IPS DF 6.9 (cell line): ENCODE measurements at regions not wholly inside any gene's neighbourhood (a gene's known extent, or its start where the extent isn't known, plus 50 kb on each side); places are given as distances from the start of the nearest gene placed in this dataset.

Experiments
- DNase-seq: peaks from one replicate; pipeline ENCODE4 v3.0.0-alpha.2; 2013; ENCODE audit warnings: low read depth, low spot score
- H3K27ac ChIP-seq: one replicate; pipeline ENCODE4 v1.5.1; 2013; ENCODE audit warnings: low read length, control low read depth
- H3K27me3 ChIP-seq: 2 replicates; pipeline ENCODE4 v1.6.1; 2013; ENCODE audit warnings: mild to moderate bottlenecking, low read length; ENCODE audit not compliant: control insufficient read depth, insufficient read depth
- H3K36me3 ChIP-seq: 2 replicates; pipeline ENCODE4 v1.6.1; 2013; ENCODE audit warnings: low read length; ENCODE audit not compliant: control insufficient read depth, insufficient read depth
- H3K4me1 ChIP-seq: 2 replicates; pipeline ENCODE4 v1.6.1; 2013; ENCODE audit warnings: low read length; ENCODE audit not compliant: control insufficient read depth, insufficient read depth
- H3K4me3 ChIP-seq: 2 replicates; pipeline ENCODE4 v1.5.1; 2013; ENCODE audit warnings: mild to moderate bottlenecking, low read length
- H3K9me3 ChIP-seq: 2 replicates; pipeline ENCODE4 v1.6.1; 2013; ENCODE audit warnings: low read length, inconsistent platforms; ENCODE audit not compliant: control insufficient read depth, insufficient read depth
- WGBS: extraction: QIAGEN DNeasy Blood & Tissue Kit; methylation state at CpG from one replicate; pipeline ENCODE4 v1.1.7; 2013; ENCODE audit warnings: mixed read lengths, missing lambda C conversion rate; ENCODE audit not compliant: insufficient read length, insufficient coverage; 5-methylcytosine and 5-hydroxymethylcytosine counted together

GRCh38 chr4:62398318-62398717 is 1198.2 kb downstream of the ADGRL3 start:
- no CpG with 5 or more reads among the region's 3 CpGs for WGBS
- no peaks in the 10 kb centered on the region for H3K9me3 ChIP-seq
- no peaks in the 10 kb centered on the region for H3K36me3 ChIP-seq
- DNase-seq: no peak
- no peaks in the 10 kb centered on the region for H3K4me1 ChIP-seq
- H3K4me3 ChIP-seq: no peak overlapping the region
- H3K27ac ChIP-seq: no peak overlapping the region
- H3K27me3 ChIP-seq: no peaks in the 10 kb centered on the region

DNA sequence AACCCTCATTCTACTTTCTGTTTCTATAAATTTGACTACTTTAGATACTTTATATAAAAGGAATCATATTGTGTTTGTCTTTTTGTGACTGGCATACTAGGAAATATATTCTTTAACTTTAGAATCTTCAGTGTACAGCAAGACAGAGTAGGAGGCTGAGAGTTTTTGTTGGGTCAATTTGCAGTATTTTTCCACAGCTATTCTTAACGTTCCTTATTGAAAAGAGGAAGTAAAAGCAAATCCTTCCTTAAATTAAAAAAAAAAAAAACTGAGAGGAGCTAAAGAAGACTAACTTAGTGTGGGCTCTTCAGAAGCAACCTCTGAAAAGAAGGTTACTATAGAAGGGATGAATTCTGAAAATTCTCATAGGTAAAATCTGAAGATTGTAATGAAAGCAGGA is 1194.6 kb downstream of the ADGRL3 start:
- Histone ChIP-seq H3K4me1 (no peaks in the 10 kb centered on the region), H3K36me3 (no peaks in the 10 kb centered on the region), H3K9me3 (no peaks in the 10 kb centered on the region), H3K4me3 (no peak overlapping the region), H3K27ac (no peak overlapping the region), H3K27me3 (no peaks in the 10 kb centered on the region)
- no peak for DNase-seq
- WGBS: no CpG with 5 or more reads among the region's 1 CpG

- no peak overlapping the region for H3K27ac ChIP-seq
- no CpG with 5 or more reads among the region's 3 CpGs for WGBS
- no peaks in the 10 kb centered on the region for H3K27me3 ChIP-seq
- H3K4me1 ChIP-seq: no peaks in the 10 kb centered on the region
- H3K4me3 ChIP-seq: no peak overlapping the region
- no peaks in the 10 kb centered on the region for H3K36me3 ChIP-seq
- DNase-seq: no peak
- H3K9me3 ChIP-seq: no peaks in the 10 kb centered on the region
Observed at GRCh38 chr4:62387808-62388207, 1187.7 kb downstream of the ADGRL3 start.

DNA sequence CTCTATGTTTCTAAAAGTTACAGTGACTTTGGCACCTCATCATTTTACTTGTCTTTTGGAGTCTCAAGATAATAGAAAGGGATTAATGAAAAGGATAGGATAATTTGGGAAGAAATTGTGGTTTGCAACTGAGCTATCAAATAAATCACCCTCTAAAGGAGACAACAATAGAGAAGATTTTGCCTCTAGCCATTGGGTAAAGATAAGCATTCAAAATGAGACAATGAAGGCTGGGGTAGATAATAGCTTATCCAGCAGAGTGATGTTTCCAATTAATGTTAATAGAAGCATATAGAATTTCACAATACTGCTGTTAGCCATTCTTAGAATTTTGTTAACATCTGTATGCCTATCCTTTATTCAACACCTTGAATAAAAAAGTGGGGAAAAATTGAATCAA is 1177.6 kb downstream of the ADGRL3 start:
- no peaks in the 10 kb centered on the region for H3K4me1 ChIP-seq
- no peaks in the 10 kb centered on the region for H3K27me3 ChIP-seq
- no peaks in the 10 kb centered on the region for H3K9me3 ChIP-seq
- H3K4me3 ChIP-seq: no peak overlapping the region
- DNase-seq: no peak
- H3K27ac ChIP-seq: no peak overlapping the region
- H3K36me3 ChIP-seq: no peaks in the 10 kb centered on the region

DNA sequence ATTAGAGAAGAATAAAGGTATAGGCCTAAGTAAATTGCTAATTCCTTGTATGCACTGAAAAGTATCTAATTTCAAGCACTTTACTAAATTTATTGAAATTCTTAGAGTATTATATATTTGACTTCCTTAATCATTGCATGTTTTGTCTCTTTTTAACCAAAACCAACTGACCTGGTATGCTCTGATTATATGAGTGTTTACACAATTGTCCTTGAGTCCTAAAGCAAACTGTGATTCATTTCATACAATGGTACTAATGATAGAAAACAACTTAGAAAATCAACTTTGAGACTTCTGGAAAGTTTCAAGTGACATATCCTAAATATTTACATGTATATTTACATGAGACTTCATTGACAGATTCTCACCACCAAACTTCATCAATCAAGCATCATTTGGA is 1177.1 kb downstream of the ADGRL3 start:
- Histone ChIP-seq H3K9me3 (no peaks in the 10 kb centered on the region), H3K4me1 (no peaks in the 10 kb centered on the region)
- no peak for DNase-seq

GRCh38 chr4:62366939-62367338 is 1166.8 kb downstream of the ADGRL3 start:
- Histone ChIP-seq H3K27me3 (no peaks in the 10 kb centered on the region), H3K36me3 (no peaks in the 10 kb centered on the region), H3K27ac (no peak overlapping the region), H3K4me3 (no peak overlapping the region), H3K4me1 (no peaks in the 10 kb centered on the region), H3K9me3 (no peaks in the 10 kb centered on the region)
- no peak for DNase-seq

More for the DNA sequence above, 1177.1 kb downstream of the ADGRL3 start:
- H3K27me3 ChIP-seq: no peaks in the 10 kb centered on the region
- no peak overlapping the region for H3K4me3 ChIP-seq
- no peak overlapping the region for H3K27ac ChIP-seq
- H3K36me3 ChIP-seq: no peaks in the 10 kb centered on the region

- no CpG with 5 or more reads among the region's 1 CpG for WGBS
- Histone ChIP-seq H3K4me1 (no peaks in the 10 kb centered on the region), H3K4me3 (no peak overlapping the region), H3K27me3 (no peaks in the 10 kb centered on the region), H3K9me3 (no peaks in the 10 kb centered on the region), H3K36me3 (no peaks in the 10 kb centered on the region), H3K27ac (no peak overlapping the region)
- DNase-seq: no peak
Observed at GRCh38 chr4:62360156-62360545, 1160.0 kb downstream of the ADGRL3 start.

DNA sequence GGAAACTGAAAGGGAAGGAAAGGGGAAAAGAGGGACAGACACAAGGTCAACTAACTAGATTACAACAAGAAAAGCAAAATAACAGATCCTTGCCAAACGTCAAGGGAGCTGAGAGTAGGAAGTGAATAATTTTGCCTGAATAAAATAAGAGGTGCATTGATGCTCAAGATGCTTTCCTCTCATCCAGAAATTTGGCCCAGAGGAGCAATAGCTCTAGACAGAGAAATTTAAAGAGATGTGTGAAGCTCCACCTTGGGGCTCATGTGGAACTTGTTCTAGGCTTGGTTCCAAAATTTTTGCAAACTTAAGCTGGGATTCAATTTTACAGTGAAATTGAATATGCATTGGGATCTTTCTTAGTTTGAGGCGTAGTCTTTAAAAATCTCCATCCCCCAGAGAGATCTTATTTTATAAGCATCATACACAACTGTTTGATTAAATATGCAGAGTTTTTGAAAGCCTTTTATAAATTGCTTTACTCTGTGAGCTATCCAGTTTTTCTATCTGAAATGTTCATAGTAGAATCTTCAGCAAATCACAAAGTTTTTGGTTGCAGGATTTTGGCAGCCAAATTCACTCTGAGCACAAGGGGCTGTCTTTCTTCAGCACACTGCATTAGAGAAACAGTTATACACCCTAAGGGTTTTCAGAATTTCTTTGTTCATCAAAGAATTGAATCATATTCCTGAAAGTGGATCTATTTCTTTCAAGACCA is 1159.5 kb downstream of the ADGRL3 start:
- no peaks in the 10 kb centered on the region for H3K27me3 ChIP-seq
- H3K4me1 ChIP-seq: no peaks in the 10 kb centered on the region

DNA sequence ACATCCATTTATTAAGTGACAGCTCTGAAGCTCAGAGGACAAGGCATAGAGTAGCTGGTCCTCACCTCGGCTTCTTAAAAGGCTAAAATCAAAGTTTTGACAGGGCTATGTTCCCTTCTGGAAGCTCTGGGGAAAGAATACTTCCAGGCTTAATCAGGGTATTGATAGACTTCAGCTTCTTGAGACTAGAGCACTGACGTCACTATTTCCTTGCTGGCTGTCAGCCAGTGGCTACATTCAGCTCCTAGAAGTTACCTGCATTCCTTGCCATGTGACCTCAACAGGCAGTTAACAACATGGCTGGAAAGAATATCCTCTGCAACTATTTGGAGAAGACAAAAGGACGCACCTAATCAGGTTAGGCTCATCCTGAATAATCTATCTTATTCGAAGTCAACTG is 1144.8 kb downstream of the ADGRL3 start:
- Histone ChIP-seq H3K4me3 (no peak overlapping the region), H3K36me3 (no peaks in the 10 kb centered on the region), H3K27me3 (no peaks in the 10 kb centered on the region), H3K4me1 (no peaks in the 10 kb centered on the region), H3K9me3 (no peaks in the 10 kb centered on the region), H3K27ac (no peak overlapping the region)
- no CpG with 5 or more reads among the region's 4 CpGs for WGBS
- DNase-seq: no peak

More for the DNA sequence above, 1159.5 kb downstream of the ADGRL3 start:
- no peak for DNase-seq
- Histone ChIP-seq H3K27ac (no peak overlapping the region), H3K4me3 (no peak overlapping the region), H3K36me3 (no peaks in the 10 kb centered on the region), H3K9me3 (no peaks in the 10 kb centered on the region)
- no CpG with 5 or more reads among the region's 2 CpGs for WGBS

- Histone ChIP-seq H3K27ac (no peak overlapping the region), H3K27me3 (no peaks in the 10 kb centered on the region), H3K9me3 (no peaks in the 10 kb centered on the region), H3K4me1 (no peaks in the 10 kb centered on the region), H3K36me3 (no peaks in the 10 kb centered on the region), H3K4me3 (no peak overlapping the region)
- no CpG with 5 or more reads among the region's 4 CpGs for WGBS
- DNase-seq: no peak
Observed at GRCh38 chr4:62344474-62344873, 1144.3 kb downstream of the ADGRL3 start.

DNA sequence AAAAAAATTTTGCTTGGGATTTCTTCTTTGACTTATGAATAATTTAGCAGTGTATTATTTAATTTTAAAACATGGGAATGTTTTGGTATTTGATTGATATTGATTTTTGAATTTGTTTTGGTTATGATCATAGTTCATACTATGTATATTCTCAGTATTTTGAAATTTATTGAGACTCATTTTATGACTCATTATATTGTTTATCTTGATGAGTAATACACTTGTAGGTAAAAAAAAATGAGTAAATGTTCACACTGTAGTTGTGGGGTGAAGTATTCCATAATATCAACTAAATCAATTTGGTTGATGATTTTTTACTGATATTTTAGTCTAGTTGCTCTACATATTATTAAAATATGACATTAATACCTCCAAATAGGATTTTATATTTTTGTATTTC is 1142.2 kb downstream of the ADGRL3 start:
- Histone ChIP-seq H3K4me3 (no peak overlapping the region), H3K27me3 (no peaks in the 10 kb centered on the region), H3K36me3 (no peaks in the 10 kb centered on the region), H3K9me3 (no peaks in the 10 kb centered on the region), H3K4me1 (no peaks in the 10 kb centered on the region), H3K27ac (no peak overlapping the region)
- no peak for DNase-seq
